Activated T-cell treated with anti-CD3 and anti-CD28 coated beads for 24 hours (primary cell): ENCODE measurements at regions not wholly inside any gene's neighbourhood (a gene's known extent, or its start where the extent isn't known, plus 50 kb on each side); places are given as distances from the start of the nearest gene placed in this dataset.

Source experiments
- DNase-seq: peaks from one replicate; pipeline ENCODE4 v3.0.0-alpha.2; 2020; ENCODE audit warnings: low read depth

DNA sequence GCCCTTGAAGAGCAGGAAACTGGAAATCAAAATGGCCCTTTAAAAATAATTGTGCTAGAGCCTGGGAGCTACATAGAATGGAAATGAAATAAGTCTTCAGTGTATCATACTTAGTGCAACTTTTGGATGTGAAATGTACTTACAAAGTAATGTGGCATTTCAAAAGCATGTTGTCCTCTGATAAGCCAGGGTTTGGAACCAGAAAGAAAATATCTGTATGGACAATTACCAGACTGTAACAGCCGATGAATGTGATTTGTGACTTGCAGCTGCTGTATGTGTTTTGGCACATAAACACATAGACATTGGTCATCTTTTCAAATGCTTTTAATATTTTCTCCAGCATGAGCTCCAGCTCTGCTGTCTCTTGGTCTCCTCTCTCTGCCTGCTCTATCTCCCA lies 546.4 kb downstream of the OMA1 start:
- DNase-seq, result no peak

DNA sequence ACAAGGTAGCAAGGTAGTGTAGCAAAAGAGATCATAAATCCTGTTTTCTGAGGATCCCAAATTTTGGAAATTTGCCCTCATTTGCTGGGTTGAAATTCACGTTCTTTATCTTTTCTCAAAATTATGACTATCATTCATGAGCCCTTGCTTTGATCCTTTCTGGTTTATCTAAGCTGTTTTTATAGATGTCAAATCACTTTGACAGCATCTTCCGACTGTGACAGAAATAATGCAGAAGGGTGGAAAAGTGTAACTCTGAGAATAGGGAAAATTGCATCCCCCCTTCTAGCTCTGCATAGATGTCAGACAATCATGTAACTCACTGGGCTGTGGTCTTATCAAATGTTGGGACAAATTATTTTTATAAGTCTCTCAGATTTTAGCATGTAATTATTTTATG lies 550.1 kb downstream of the OMA1 start:
- no peak for DNase-seq

DNA sequence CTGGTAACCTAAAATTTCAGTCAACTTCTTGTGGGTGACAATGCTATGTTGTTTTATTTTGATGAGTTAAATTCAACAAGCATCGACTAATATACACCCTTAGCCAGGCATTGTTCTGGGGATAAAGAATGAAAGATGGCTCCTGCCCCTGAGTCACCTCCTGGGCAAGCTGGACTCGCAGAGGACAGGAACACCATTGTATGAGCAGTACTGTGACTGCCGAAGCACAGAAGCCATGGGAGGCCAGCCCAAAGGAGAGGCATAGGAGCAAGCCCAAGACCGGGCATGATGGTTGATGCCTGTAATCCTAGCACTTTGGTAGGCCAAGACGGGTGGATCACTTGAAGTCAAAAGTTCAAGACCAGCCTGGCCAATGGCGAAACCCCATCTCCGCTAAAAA lies 555.2 kb downstream of the OMA1 start:
- DNase-seq, result no peak

- no peak for DNase-seq
These were observed 556.6 kb downstream of the OMA1 start for GRCh38 chr1:57989877-57990276.

GRCh38 chr1:57987523-57987922 lies 559.0 kb downstream of the OMA1 start:
- no peak for DNase-seq

GRCh38 chr1:57986432-57986831 lies 560.1 kb downstream of the OMA1 start:
- no peak for DNase-seq

GRCh38 chr1:57984277-57984676 lies 560.4 kb upstream of the DAB1 start:
- no peak for DNase-seq

DNA sequence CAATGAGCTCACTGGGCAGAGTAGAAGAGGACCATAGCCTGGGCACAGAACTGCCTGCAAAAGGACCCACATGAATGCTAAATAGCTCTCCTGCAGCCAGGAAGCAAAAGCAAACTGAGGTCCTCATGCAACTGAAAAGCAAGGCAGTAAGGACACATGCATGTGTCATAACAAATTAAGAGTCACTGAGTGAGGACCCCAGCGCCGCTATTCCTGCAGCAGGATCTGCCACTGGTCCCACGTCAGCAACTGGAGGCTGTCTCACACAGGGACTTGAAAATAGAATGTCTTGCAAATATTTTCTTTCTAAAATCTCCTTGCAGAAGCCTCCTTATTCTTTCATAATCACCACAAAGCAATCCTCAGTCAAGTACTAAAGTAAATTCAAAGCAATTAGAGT lies 559.6 kb upstream of the DAB1 start:
- no peak for DNase-seq

DNA sequence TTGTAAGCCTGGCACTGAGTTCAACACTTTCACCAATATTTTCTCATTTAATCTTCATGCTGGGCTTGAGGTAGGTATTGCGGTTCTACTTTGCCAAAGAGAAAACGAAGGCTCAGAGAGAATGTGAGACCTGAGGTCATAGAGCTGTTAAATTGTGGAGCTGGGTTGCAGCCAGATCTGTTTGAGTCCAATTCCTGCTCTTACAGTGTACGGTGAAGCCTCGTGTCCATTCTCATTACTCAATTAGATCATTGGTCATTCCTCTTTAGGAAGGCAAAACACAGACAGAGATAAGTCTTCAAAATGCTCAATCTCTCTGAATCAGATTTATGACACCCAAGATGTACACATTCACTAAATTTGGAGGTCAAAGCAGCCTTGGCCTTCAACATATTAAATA lies 559.0 kb upstream of the DAB1 start:
- DNase-seq, result no peak

DNA sequence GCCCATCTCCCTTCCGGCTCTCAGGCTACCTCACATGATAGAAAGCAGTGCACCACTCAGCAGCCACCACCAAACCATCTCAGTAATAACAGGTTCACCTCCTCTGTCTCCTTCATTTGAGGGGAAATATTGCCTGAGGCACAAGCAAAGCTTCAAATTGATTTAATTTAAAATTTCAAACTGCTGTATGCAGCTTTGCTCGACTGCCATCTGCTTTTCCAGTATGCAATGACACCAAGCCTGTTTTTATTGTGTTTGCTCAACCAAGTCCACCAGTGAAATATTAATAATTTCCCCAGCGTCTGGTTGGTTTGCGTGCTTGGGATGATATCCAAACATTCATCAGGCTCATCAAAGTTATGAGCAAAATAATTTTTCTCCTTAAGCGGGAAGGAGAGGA lies 552.4 kb upstream of the DAB1 start:
- no peak for DNase-seq

DNA sequence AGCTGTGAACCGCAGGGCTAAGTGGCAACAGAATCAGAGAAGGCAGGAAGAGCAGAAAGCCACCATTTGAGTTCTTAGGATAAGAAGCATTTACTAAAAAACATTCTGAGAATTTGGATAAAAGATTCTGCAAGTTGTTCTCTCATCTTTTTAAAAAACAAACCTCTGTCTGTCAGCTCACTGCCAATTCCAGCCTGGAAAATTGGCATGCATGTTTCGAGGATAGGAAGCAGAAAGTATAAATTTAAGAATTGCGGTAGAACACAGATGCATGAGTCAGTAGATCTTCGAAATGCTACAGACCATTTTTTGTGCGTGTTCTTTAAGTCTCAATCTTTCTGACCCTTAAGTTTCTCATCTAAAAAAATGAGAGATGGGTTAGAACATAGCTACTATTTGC lies 544.5 kb upstream of the DAB1 start:
- no peak for DNase-seq

- DNase-seq, result no peak
These were observed 543.0 kb upstream of the DAB1 start for GRCh38 chr1:57966751-57967406.

DNA sequence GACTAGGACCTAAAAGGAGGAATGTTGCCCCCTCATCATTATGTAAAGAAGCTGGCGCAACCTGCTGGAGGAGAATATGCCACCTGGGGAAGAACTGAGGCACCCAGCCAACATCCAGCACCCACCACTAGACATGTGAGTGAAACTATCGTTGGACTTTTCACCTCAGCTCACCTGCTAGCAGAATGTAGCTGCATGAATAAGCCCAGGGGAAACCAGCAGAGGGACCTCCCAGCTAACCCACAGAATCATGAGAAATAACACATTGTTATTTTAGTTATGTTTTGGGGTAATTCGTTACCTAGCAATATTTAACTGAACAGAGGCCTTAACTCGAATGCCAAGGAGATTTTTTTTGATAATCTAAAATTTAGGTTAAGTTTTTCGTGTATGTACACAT lies 542.5 kb upstream of the DAB1 start:
- DNase-seq, result no peak

GRCh38 chr1:57963581-57963980 lies 539.7 kb upstream of the DAB1 start:
- no peak for DNase-seq

GRCh38 chr1:57959531-57960241 lies 535.8 kb upstream of the DAB1 start:
- DNase-seq, result no peak

DNA sequence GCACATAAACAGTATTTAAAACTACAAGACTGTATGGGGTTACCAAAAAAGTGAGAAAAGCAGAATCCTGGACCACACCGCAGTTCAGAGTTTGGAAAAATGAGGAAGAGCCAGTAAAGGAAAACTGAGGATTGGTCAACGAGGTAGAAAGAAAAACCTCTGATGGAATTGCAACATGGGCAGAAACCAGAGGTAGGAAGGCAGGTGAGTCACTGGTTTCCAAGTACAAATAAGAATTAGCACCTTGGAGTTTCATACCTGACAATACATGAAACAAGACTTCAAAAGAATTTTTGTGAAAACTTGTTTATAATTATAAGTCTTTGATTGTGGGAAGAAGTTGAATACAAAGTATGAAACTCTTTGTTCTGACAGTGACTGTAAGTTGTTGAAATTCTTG lies 533.7 kb upstream of the DAB1 start:
- DNase-seq, result no peak

GRCh38 chr1:57951390-57951789 lies 527.5 kb upstream of the DAB1 start:
- no peak for DNase-seq

DNA sequence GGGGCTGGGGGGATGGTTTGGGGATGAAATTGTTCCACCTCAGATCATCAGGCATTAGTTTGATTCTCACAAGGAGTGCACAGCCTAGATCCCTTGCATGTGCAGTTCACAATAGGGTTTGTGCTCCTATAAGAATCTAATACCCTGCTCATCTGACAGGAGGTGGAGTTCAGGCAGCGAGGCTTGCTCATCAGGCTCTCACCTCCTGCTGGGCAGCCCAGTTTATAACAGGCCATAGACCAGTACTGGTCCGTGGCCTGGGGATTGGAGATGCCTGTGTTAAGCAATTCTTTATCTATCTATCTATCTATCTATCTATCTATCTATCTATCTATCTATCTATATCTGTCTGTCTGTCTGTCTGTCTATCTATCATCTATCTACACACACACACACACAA lies 525.3 kb upstream of the DAB1 start:
- DNase-seq, result no peak

GRCh38 chr1:57947471-57947870 lies 523.6 kb upstream of the DAB1 start:
- no peak for DNase-seq

GRCh38 chr1:57945045-57945444 lies 521.2 kb upstream of the DAB1 start:
- no peak for DNase-seq

- DNase-seq, result no peak
These were observed 519.5 kb upstream of the DAB1 start for GRCh38 chr1:57943365-57943764.

DNA sequence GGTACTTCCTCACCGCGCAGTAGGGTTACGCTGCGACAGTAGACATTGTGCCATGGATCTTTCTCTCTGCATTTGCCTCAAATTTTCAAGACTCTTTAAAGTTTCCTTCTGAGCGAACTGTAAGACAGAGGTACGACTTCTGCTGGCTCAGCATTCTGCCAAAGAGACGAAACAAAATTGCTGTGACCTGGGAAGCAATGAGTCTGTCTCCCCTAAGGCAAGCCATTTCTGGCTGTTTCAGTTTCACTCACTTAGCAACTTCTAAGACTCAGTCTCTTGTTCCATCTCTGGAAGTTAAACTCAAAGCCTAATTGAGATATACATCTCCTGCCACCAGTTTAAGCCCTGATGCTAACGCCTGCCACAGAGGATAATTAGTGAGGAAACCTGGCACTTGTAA lies 510.9 kb upstream of the DAB1 start:
- no peak for DNase-seq

- no peak for DNase-seq
These were observed 503.1 kb upstream of the DAB1 start for GRCh38 chr1:57927003-57927402.

DNA sequence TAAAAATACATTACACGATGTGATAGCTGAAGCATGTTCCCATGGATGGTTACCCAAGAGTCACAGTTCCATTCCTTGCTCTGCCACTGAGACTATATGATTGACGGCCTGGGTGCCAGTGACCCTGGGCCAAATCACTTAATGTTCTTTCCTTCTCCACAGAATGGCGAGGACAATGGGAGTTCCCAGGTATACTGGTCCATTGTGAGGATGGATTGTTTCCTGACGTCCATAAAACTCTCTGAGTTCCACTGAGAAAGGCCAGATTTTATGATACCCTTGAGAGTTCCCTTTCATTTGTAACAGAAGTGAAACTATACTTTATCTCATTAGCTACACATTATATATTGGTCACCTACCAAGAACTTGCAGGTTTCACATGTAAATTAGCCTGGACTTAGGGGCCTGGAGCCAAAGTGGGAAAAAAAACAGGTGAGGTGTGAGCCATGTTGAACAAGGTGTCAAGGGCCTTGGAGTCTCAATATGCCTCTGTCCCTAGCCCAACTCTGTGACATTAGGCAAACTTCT lies 502.2 kb upstream of the DAB1 start:
- DNase-seq, result no peak
